Sigmoid colon (tissue), 3 donors: ENCODE measurements at regions not wholly inside any gene's neighbourhood (a gene's known extent, or its start where the extent isn't known, plus 50 kb on each side); places are given as distances from the start of the nearest gene placed in this dataset.

Experiments used
- CTCF ChIP-seq, 4 experiments: fragments of 450-650 bp in 3 of 4; fragments of 200-600 bp in 1 of 4; IDR thresholded peaks; one replicate each; pipeline ENCODE4 v1.5.1; 2016 to 2019; ENCODE audit warnings: antibody characterized with exemption in 4 of 4, mild to moderate bottlenecking in 3 of 4, moderate library complexity in 2 of 4
- POLR2A ChIP-seq, 2 donors: fragments of 450-650 bp; IDR thresholded peaks; one replicate each; pipeline ENCODE4 v1.6.1; 2016; ENCODE audit warnings: antibody characterized with exemption in 2 of 2, mild to moderate bottlenecking in 2 of 2, moderate library complexity in 2 of 2

- TF ChIP-seq CTCF (IDR thresholded peaks at IDR 0.05) = no peak
- no peak for TF ChIP-seq POLR2A (IDR thresholded peaks at IDR 0.05)
Observed at GRCh38 chr17:71201639-71202038, 919.2 kb upstream of the SOX9 start.
